ENCODE measurements at regions not wholly inside any gene's neighbourhood (a gene's known extent, or its start where the extent isn't known, plus 50 kb on each side); places are given as distances from the start of the nearest gene placed in this dataset.

GRCh38 chr15:98447069-98447468 lies 201.3 kb upstream of the IGF1R start:
- H3K4me1 ChIP-seq (ENCODE audit: insufficient read depth, low read length, poor library complexity, severe bottlenecking), result no peaks in the 10 kb centered on the region
- H3K4me2 ChIP-seq (ENCODE audit: low read length), result no peak overlapping the region
- CTCF ChIA-PET (ENCODE audit: unreplicated experiment), result no interaction called here
- POLR2A ChIA-PET, result no interaction called here
- intact Hi-C loops (cut with micrococcal nuclease; ENCODE audit: unreplicated experiment), result no loop called here
- H3K79me2 ChIP-seq (ENCODE audit: insufficient read depth, low read depth, low read length), result no peaks in the 10 kb centered on the region
- no peak overlapping the region for H3K27ac ChIP-seq (ENCODE audit: low read depth, low read length, poor library complexity, severe bottlenecking)
- H3K4me3 ChIP-seq (ENCODE audit: low read depth, low read length, poor library complexity, severe bottlenecking), result no peak overlapping the region
- H3K9me2 ChIP-seq (ENCODE audit: insufficient read depth, low read length), result no peaks in the 10 kb centered on the region
- H4K20me1 ChIP-seq (ENCODE audit: insufficient read depth, low read length), result no peaks in the 10 kb centered on the region
- no peak overlapping the region for H2AFZ ChIP-seq (ENCODE audit: low read length)
- H3K36me3 ChIP-seq (ENCODE audit: insufficient read depth, low read length), result no peaks in the 10 kb centered on the region
- DNase-seq (ENCODE audit: low spot score), result no peak
- TF ChIP-seq CTCF (conservative IDR thresholded peaks at IDR 0.05; ENCODE audit: low read length) (no peak), EZH2phosphoT487 (IDR thresholded peaks at IDR 0.05; ENCODE audit: borderline replicate concordance, low read depth, low read length) (no peak)
- BruUV-seq (replicated peaks), result no TSS peak
- H3K9me3 ChIP-seq (ENCODE audit: low read length), result no peaks in the 10 kb centered on the region

GRCh38 chr15:98451236-98451635 lies 197.1 kb upstream of the IGF1R start:
- H2AFZ ChIP-seq (ENCODE audit: low read length), result no peak overlapping the region
- POLR2A ChIA-PET, result no interaction called here
- no peaks in the 10 kb centered on the region for H3K9me3 ChIP-seq (ENCODE audit: low read length)
- no TSS peak for BruUV-seq (replicated peaks)
- intact Hi-C loops (cut with micrococcal nuclease; ENCODE audit: unreplicated experiment), result no loop called here
- H3K79me2 ChIP-seq (ENCODE audit: insufficient read depth, low read depth, low read length), result no peaks in the 10 kb centered on the region
- no peaks in the 10 kb centered on the region for H3K36me3 ChIP-seq (ENCODE audit: insufficient read depth, low read length)
- no peak overlapping the region for H3K4me3 ChIP-seq (ENCODE audit: low read depth, low read length, poor library complexity, severe bottlenecking)
- H3K4me2 ChIP-seq (ENCODE audit: low read length), result no peak overlapping the region
- no peaks in the 10 kb centered on the region for H3K9me2 ChIP-seq (ENCODE audit: insufficient read depth, low read length)
- no peak for DNase-seq (ENCODE audit: low spot score)
- CTCF ChIA-PET (ENCODE audit: unreplicated experiment), result no interaction called here
- H3K4me1 ChIP-seq (ENCODE audit: insufficient read depth, low read length, poor library complexity, severe bottlenecking), result no peaks in the 10 kb centered on the region
- H4K20me1 ChIP-seq (ENCODE audit: insufficient read depth, low read length), result no peaks in the 10 kb centered on the region
- no peak overlapping the region for H3K27ac ChIP-seq (ENCODE audit: low read depth, low read length, poor library complexity, severe bottlenecking)
- TF ChIP-seq CTCF (conservative IDR thresholded peaks at IDR 0.05; ENCODE audit: low read length) (no peak), EZH2phosphoT487 (IDR thresholded peaks at IDR 0.05; ENCODE audit: borderline replicate concordance, low read depth, low read length) (no peak)

GRCh38 chr15:98452238-98452637 lies 196.1 kb upstream of the IGF1R start:
- ChIA-PET CTCF (ENCODE audit: unreplicated experiment) (no interaction called here), POLR2A (no interaction called here)
- H3K79me2 ChIP-seq (ENCODE audit: insufficient read depth, low read depth, low read length), result no peaks in the 10 kb centered on the region
- H3K4me1 ChIP-seq (ENCODE audit: insufficient read depth, low read length, poor library complexity, severe bottlenecking), result no peaks in the 10 kb centered on the region
- H4K20me1 ChIP-seq (ENCODE audit: insufficient read depth, low read length), result no peaks in the 10 kb centered on the region
- H3K27ac ChIP-seq (ENCODE audit: low read depth, low read length, poor library complexity, severe bottlenecking), result no peak overlapping the region
- no peaks in the 10 kb centered on the region for H3K9me3 ChIP-seq (ENCODE audit: low read length)
- no TSS peak for BruUV-seq (replicated peaks)
- no peaks in the 10 kb centered on the region for H3K36me3 ChIP-seq (ENCODE audit: insufficient read depth, low read length)
- TF ChIP-seq EZH2phosphoT487 (IDR thresholded peaks at IDR 0.05; ENCODE audit: borderline replicate concordance, low read depth, low read length), result no peak
- no peak for TF ChIP-seq CTCF (conservative IDR thresholded peaks at IDR 0.05; ENCODE audit: low read length)
- intact Hi-C loops (cut with micrococcal nuclease; ENCODE audit: unreplicated experiment), result no loop called here
- H3K4me2 ChIP-seq (ENCODE audit: low read length), result no peak overlapping the region
- H3K9me2 ChIP-seq (ENCODE audit: insufficient read depth, low read length), result no peaks in the 10 kb centered on the region
- no peak overlapping the region for H2AFZ ChIP-seq (ENCODE audit: low read length)
- DNase-seq (ENCODE audit: low spot score), result no peak
- H3K4me3 ChIP-seq (ENCODE audit: low read depth, low read length, poor library complexity, severe bottlenecking), result no peak overlapping the region
